ENCODE measurements at regions not wholly inside any gene's neighbourhood (a gene's known extent, or its start where the extent isn't known, plus 50 kb on each side); places are given as distances from the start of the nearest gene placed in this dataset.

GRCh38 chr6:110033101-110033500, 55.0 kb downstream of the GPR6 start:
- no peak for DNase-seq (ENCODE audit: low read depth)

GRCh38 chr6:110033749-110034666, 55.9 kb downstream of the GPR6 start:
- DNase-seq (ENCODE audit: low read depth): no peak

GRCh38 chr6:110034667-110035036, 56.5 kb downstream of the GPR6 start:
- DNase-seq (ENCODE audit: low read depth): no peak

GRCh38 chr6:110035321-110035720, 57.2 kb downstream of the GPR6 start:
- no peak for DNase-seq (ENCODE audit: low read depth)

- no peak for DNase-seq (ENCODE audit: low read depth)
Measured at GRCh38 chr6:110036408-110037302, 58.5 kb downstream of the GPR6 start.

GRCh38 chr6:110037726-110038295, 59.7 kb downstream of the GPR6 start:
- DNase-seq (ENCODE audit: low read depth): no peak

GRCh38 chr6:110039364-110039980, 61.4 kb downstream of the GPR6 start:
- peak; percentile 60 for DNase-seq (ENCODE audit: low read depth)

GRCh38 chr6:110039981-110040383, 61.9 kb downstream of the GPR6 start:
- DNase-seq (ENCODE audit: low read depth): peak; percentile 4

- no peak for DNase-seq (ENCODE audit: low read depth)
Measured at GRCh38 chr6:110040716-110041115, 62.6 kb downstream of the GPR6 start.

- no peak for DNase-seq (ENCODE audit: low read depth)
Measured at GRCh38 chr6:110041126-110041525, 63.0 kb downstream of the GPR6 start.

- no peak for DNase-seq (ENCODE audit: low read depth)
Measured at GRCh38 chr6:110041830-110042229, 63.7 kb downstream of the GPR6 start.

- DNase-seq (ENCODE audit: low read depth): no peak
Measured at GRCh38 chr6:110042670-110043296, 64.7 kb downstream of the GPR6 start.

GRCh38 chr6:110043366-110043994, 65.4 kb downstream of the GPR6 start:
- DNase-seq (ENCODE audit: low read depth): no peak

- no peak for DNase-seq (ENCODE audit: low read depth)
Measured at GRCh38 chr6:110044096-110044495, 66.0 kb downstream of the GPR6 start.

GRCh38 chr6:110044622-110045021, 66.5 kb downstream of the GPR6 start:
- no peak for DNase-seq (ENCODE audit: low read depth)

GRCh38 chr6:110048221-110048875, 70.2 kb downstream of the GPR6 start:
- no peak for DNase-seq (ENCODE audit: low read depth)

- no peak for DNase-seq (ENCODE audit: low read depth)
Measured at GRCh38 chr6:110049696-110050439, 71.8 kb downstream of the GPR6 start.
